PC-3 (cell line): ENCODE measurements at regions not wholly inside any gene's neighbourhood (a gene's known extent, or its start where the extent isn't known, plus 50 kb on each side); places are given as distances from the start of the nearest gene placed in this dataset.

Experiments
- ATAC-seq: fragments of 200-7000 bp; cut with Tn5 transposase; 2 replicates; pipeline ENCODE4 v1.9.1; 2020; ENCODE audit warnings: mild to moderate bottlenecking, moderate library complexity
- BruUV-seq: library from RNA; stranded (reverse); fragments of 400-500 nt; replicated peaks from 2 replicates; lab custom pipeline; 2021; lab: Mats Ljungman, UMichigan
- CTCF ChIA-PET: fragments of 300-600 bp; sonication (Branson Sonifier 250); formaldehyde crosslinking; loops from one replicate; lab custom pipeline; 2022; ENCODE audit warnings: antibody characterized with exemption; lab: Charles Lee
- POLR2A ChIA-PET: fragments of 300-600 bp; sonication (Branson Sonifier 250); formaldehyde crosslinking; loops from one replicate; lab custom pipeline; 2022; ENCODE audit warnings: antibody characterized with exemption; ENCODE audit not compliant: unreplicated experiment; lab: Charles Lee
- DNase-seq: peaks from one replicate; pipeline ENCODE4 v3.0.0-alpha.2; 2015
- H2AFZ ChIP-seq: fragments of 300-600 bp; sonication (generic); 2 replicates; pipeline ENCODE4 v1.6.0; 2016; ENCODE audit warnings: antibody characterized with exemption, low read length
- H3F3A ChIP-seq: fragments of 300-600 bp; sonication (generic); one replicate; pipeline ENCODE4 v1.6.0; 2017; ENCODE audit warnings: antibody characterized with exemption, low read length, control low read depth, mild to moderate bottlenecking; ENCODE audit not compliant: unreplicated experiment
- H3K27ac ChIP-seq: fragments of 300-600 bp; sonication (generic); 2 replicates; pipeline ENCODE4 v1.5.1; 2016; ENCODE audit warnings: mild to moderate bottlenecking, low read length
- H3K27me3 ChIP-seq: fragments of 300-600 bp; sonication (generic); 2 replicates; pipeline ENCODE4 v1.6.1; 2016; ENCODE audit warnings: low read length, mixed read lengths
- H3K36me3 ChIP-seq: fragments of 300-600 bp; sonication (generic); 2 replicates; pipeline ENCODE4 v1.6.1; 2016; ENCODE audit warnings: low read depth, mixed run types, low read length, mixed read lengths
- H3K4me1 ChIP-seq: fragments of 300-600 bp; sonication (generic); 2 replicates; pipeline ENCODE4 v1.5.1; 2016; ENCODE audit warnings: low read length; ENCODE audit not compliant: insufficient read depth
- H3K4me2 ChIP-seq: fragments of 300-600 bp; sonication (generic); 2 replicates; pipeline ENCODE4 v1.6.0; 2016; ENCODE audit warnings: low read length
- H3K4me3 ChIP-seq: fragments of 300-600 bp; sonication (generic); 2 replicates; pipeline ENCODE4 v1.5.1; 2016; ENCODE audit warnings: mild to moderate bottlenecking, low read length, mixed read lengths
- H3K79me2 ChIP-seq: fragments of 300-600 bp; sonication (generic); 2 replicates; pipeline ENCODE4 v1.6.1; 2017; ENCODE audit warnings: low read length, mixed read lengths
- H3K9ac ChIP-seq: fragments of 300-600 bp; sonication (generic); 2 replicates; pipeline ENCODE4 v1.6.0; 2016; ENCODE audit warnings: mild to moderate bottlenecking, low read length
- H3K9me2 ChIP-seq: fragments of 300-600 bp; sonication (generic); replicated peaks from 2 replicates; pipeline ENCODE4 v1.6.1; 2016; ENCODE audit warnings: mixed run types, low read length, mixed read lengths
- H3K9me3 ChIP-seq: fragments of 300-600 bp; sonication (generic); 2 replicates; pipeline ENCODE4 v1.6.1; 2016; ENCODE audit warnings: low read length, mixed read lengths
- H4K20me1 ChIP-seq: fragments of 300-600 bp; sonication (generic); 2 replicates; pipeline ENCODE4 v1.6.1; 2016; ENCODE audit warnings: low read length, mixed read lengths
- EZH2 ChIP-seq: fragments of 300-600 bp; sonication (generic); IDR thresholded peaks from one replicate; pipeline ENCODE4 v1.6.1; 2017; ENCODE audit warnings: antibody characterized with exemption, mild to moderate bottlenecking, low read length; ENCODE audit not compliant: unreplicated experiment
- EZH2phosphoT487 ChIP-seq: fragments of 300-600 bp; sonication (generic); IDR thresholded peaks from 2 replicates; pipeline ENCODE4 v1.6.1; 2018; ENCODE audit warnings: mild to moderate bottlenecking, antibody characterized with exemption, low read length, borderline replicate concordance
- intact Hi-C: fragments of 100-400 bp; cut with micrococcal nuclease; formaldehyde crosslinking; loops from 2 replicates; pipeline ENCODE4 v1.9.0; 2023
- TF ChIP-seq, protein P1 (sequence below): fragments of 300-600 bp; sonication (generic); conservative IDR thresholded peaks from 2 replicates; pipeline ENCODE4 v1.5.1; 2017; ENCODE audit warnings: antibody characterized with exemption, low read depth, mild to moderate bottlenecking, low read length

DNA sequence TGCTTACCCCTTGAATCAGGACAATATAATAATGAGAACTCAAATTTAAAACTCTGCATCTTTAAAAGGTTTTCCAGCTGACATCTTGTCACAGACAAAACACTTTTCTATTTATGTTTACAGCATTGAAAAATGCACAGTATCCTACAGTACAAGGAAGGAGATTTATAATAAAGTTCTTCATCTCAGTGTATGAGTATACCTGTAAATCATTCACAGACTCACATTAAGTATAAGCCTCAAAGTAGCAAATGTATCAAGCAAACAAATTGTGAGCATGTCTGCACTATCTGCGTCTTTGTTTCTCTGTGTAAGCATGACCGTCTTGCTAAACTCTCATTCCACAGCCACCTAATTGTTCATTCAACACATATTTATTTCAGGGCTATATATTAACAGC lies 52.8 kb downstream of the PPP1R2C start:
- no peaks in the 10 kb centered on the region for H3F3A ChIP-seq
- ATAC-seq, result no peak
- no peak for TF ChIP-seq EZH2
- no peak for TF ChIP-seq EZH2phosphoT487
- TF ChIP-seq, protein P1, sequence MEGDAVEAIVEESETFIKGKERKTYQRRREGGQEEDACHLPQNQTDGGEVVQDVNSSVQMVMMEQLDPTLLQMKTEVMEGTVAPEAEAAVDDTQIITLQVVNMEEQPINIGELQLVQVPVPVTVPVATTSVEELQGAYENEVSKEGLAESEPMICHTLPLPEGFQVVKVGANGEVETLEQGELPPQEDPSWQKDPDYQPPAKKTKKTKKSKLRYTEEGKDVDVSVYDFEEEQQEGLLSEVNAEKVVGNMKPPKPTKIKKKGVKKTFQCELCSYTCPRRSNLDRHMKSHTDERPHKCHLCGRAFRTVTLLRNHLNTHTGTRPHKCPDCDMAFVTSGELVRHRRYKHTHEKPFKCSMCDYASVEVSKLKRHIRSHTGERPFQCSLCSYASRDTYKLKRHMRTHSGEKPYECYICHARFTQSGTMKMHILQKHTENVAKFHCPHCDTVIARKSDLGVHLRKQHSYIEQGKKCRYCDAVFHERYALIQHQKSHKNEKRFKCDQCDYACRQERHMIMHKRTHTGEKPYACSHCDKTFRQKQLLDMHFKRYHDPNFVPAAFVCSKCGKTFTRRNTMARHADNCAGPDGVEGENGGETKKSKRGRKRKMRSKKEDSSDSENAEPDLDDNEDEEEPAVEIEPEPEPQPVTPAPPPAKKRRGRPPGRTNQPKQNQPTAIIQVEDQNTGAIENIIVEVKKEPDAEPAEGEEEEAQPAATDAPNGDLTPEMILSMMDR, result no peak
- intact Hi-C loops, result no loop called here
- no peak overlapping the region for H3K4me2 ChIP-seq
- no peaks in the 10 kb centered on the region for H3K9me2 ChIP-seq
- no peak overlapping the region for H2AFZ ChIP-seq
- CTCF ChIA-PET, result no interaction called here
- H3K36me3 ChIP-seq, result no peaks in the 10 kb centered on the region
- no peak overlapping the region for H3K4me3 ChIP-seq
- POLR2A ChIA-PET, result no interaction called here
- DNase-seq, result no peak
- no peaks in the 10 kb centered on the region for H3K4me1 ChIP-seq
- H3K9me3 ChIP-seq, result no peaks in the 10 kb centered on the region
- H3K79me2 ChIP-seq, result no peaks in the 10 kb centered on the region
- no peak overlapping the region for H3K9ac ChIP-seq
- no peaks in the 10 kb centered on the region for H3K27me3 ChIP-seq
- H3K27ac ChIP-seq, result no peak overlapping the region
- no peaks in the 10 kb centered on the region for H4K20me1 ChIP-seq
- no TSS peak for BruUV-seq

DNA sequence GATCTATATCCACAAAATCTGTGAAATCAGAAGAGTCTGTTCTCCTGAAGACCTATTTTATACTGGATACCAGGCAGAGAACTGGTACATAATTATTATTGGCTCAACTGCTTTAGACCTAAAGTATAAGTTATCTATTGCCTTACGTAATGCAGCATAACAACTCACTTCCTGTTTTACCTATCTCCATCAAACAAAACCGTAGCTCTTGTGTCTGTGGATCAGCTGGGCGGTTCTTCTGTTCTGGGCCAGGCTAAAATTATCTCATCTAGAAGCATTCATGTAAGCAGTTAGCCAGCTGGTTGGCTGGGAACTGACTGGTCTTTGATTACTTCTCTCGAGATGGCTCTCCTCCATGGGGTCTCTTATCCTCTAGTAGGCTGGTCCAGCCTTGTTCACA lies 57.8 kb downstream of the PPP1R2C start:
- no peak overlapping the region for H3K27ac ChIP-seq
- POLR2A ChIA-PET, result no interaction called here
- H3K9me2 ChIP-seq, result no peaks in the 10 kb centered on the region
- H3K36me3 ChIP-seq, result no peaks in the 10 kb centered on the region
- BruUV-seq, result no TSS peak
- no peaks in the 10 kb centered on the region for H4K20me1 ChIP-seq
- H3K4me2 ChIP-seq, result no peak overlapping the region
- no peaks in the 10 kb centered on the region for H3K9me3 ChIP-seq
- no peak overlapping the region for H2AFZ ChIP-seq
- ATAC-seq (no peak), DNase-seq (no peak)
- no peaks in the 10 kb centered on the region for H3K4me1 ChIP-seq
- H3K4me3 ChIP-seq, result no peak overlapping the region
- no peaks in the 10 kb centered on the region for H3F3A ChIP-seq
- intact Hi-C loops, result no loop called here
- H3K79me2 ChIP-seq, result no peaks in the 10 kb centered on the region
- H3K9ac ChIP-seq, result no peak overlapping the region
- TF ChIP-seq EZH2phosphoT487, result no peak
- TF ChIP-seq, protein P1, result no peak
- TF ChIP-seq EZH2, result no peak
- H3K27me3 ChIP-seq, result no peaks in the 10 kb centered on the region
- CTCF ChIA-PET, result no interaction called here

DNA sequence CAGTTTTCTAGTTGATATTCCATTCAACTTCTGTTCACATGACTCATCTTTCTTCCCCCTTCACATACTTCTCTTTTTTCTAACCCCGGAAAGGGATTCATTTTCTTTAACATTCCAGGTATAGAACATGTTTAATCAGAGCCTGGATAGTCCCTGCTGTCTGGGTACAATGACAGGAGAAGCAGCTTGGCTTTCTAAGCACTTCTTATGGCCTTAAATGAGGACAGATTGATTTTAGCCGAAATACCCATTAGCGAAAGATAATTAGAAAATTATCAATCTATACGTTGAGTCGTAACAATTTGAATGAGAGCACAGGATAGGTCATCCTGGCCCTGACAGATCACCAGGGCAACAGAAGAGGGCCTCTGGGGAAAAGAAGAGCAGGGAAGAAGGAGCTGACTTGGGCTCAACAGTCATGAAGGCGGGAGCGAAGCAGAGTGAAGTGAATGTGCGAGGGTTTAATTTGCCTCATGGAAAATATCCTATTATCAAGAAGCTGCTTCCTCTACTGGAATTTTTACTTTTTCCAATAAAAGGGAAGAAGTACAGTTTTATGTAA lies 62.2 kb downstream of the PPP1R2C start:
- Histone ChIP-seq H3K9ac (no peak overlapping the region), H3K4me3 (no peak overlapping the region), H3K9me2 (no peaks in the 10 kb centered on the region), H4K20me1 (no peaks in the 10 kb centered on the region), H3K27ac (no peak overlapping the region), H2AFZ (no peak overlapping the region), H3K79me2 (no peaks in the 10 kb centered on the region), H3K9me3 (no peaks in the 10 kb centered on the region), H3K4me1 (no peaks in the 10 kb centered on the region), H3K27me3 (no peaks in the 10 kb centered on the region), H3K4me2 (no peak overlapping the region), H3F3A (no peaks in the 10 kb centered on the region), H3K36me3 (no peaks in the 10 kb centered on the region)
- intact Hi-C loops, result no loop called here
- TF ChIP-seq, protein P1, result no peak
- TF ChIP-seq EZH2phosphoT487 (no peak), EZH2 (no peak)
- ChIA-PET POLR2A (no interaction called here), CTCF (no interaction called here)
- DNase-seq, result no peak
- BruUV-seq, result no TSS peak
- ATAC-seq, result no peak
